GM21786 (cell line): ENCODE measurements at regions not wholly inside any gene's neighbourhood (a gene's known extent, or its start where the extent isn't known, plus 50 kb on each side); places are given as distances from the start of the nearest gene placed in this dataset.
"Not testable (repeated sequence)": the region's sequence is repeated elsewhere in the genome, so short reads cannot be mapped to it uniquely, and the experiment has no call there.

Experiments
- ATAC-seq: cut with Tn5 transposase; IDR thresholded peaks from one replicate; pipeline ENCODE4 v1.9.1; 2021; ENCODE audit not compliant: unreplicated experiment

- ATAC-seq: not testable (repeated sequence)
Measured at GRCh38 chr2:87311896-87312441, 290.3 kb upstream of the PLGLB1 start.

- not testable (repeated sequence) for ATAC-seq
Measured at GRCh38 chr2:87314622-87315021, 293.0 kb upstream of the PLGLB1 start.

- ATAC-seq: peak; percentile 66
Measured at GRCh38 chr2:87315183-87315902, 293.7 kb upstream of the PLGLB1 start.

GRCh38 chr2:87317193-87317592, 295.5 kb upstream of the PLGLB1 start:
- not testable (repeated sequence) for ATAC-seq

GRCh38 chr2:87318814-87319491, 297.3 kb upstream of the PLGLB1 start:
- ATAC-seq: not testable (repeated sequence)

- not testable (repeated sequence) for ATAC-seq
Measured at GRCh38 chr2:87319705-87320104, 298.1 kb upstream of the PLGLB1 start.

GRCh38 chr2:87321201-87321600, 299.6 kb upstream of the PLGLB1 start:
- not testable (repeated sequence) for ATAC-seq

GRCh38 chr2:87324335-87325041, 302.8 kb upstream of the PLGLB1 start:
- not testable (repeated sequence) for ATAC-seq

- ATAC-seq: not testable (repeated sequence)
Measured at GRCh38 chr2:87325042-87325910, 303.6 kb upstream of the PLGLB1 start.

- not testable (repeated sequence) for ATAC-seq
Measured at GRCh38 chr2:87325911-87326294, 304.3 kb upstream of the PLGLB1 start.

GRCh38 chr2:87326754-87327153, 305.1 kb upstream of the PLGLB1 start:
- ATAC-seq: not testable (repeated sequence)

- ATAC-seq: not testable (repeated sequence)
Measured at GRCh38 chr2:87327648-87328371, 306.2 kb upstream of the PLGLB1 start.

GRCh38 chr2:87329529-87329928, 307.9 kb upstream of the PLGLB1 start:
- not testable (repeated sequence) for ATAC-seq

- not testable (repeated sequence) for ATAC-seq
Measured at GRCh38 chr2:87330486-87330885, 308.8 kb upstream of the PLGLB1 start.

- ATAC-seq: not testable (repeated sequence)
Measured at GRCh38 chr2:87331940-87332583, 310.4 kb upstream of the PLGLB1 start.

- ATAC-seq: not testable (repeated sequence)
Measured at GRCh38 chr2:87334888-87335287, 313.2 kb upstream of the PLGLB1 start.

GRCh38 chr2:87338998-87339397, 317.4 kb upstream of the PLGLB1 start:
- not testable (repeated sequence) for ATAC-seq

- ATAC-seq: not testable (repeated sequence)
Measured at GRCh38 chr2:87341601-87342014, 320.0 kb upstream of the PLGLB1 start.

GRCh38 chr2:87342175-87342574, 320.5 kb upstream of the PLGLB1 start:
- not testable (repeated sequence) for ATAC-seq
